C1 segment of cervical spinal cord (tissue), 14 donors: ENCODE measurements at regions not wholly inside any gene's neighbourhood (a gene's known extent, or its start where the extent isn't known, plus 50 kb on each side); places are given as distances from the start of the nearest gene placed in this dataset.
A peak's percentile ranks its signal among the peaks of the same experiment; 100 is the strongest.

Source experiments
- DNase-seq, 14 donors: peaks; one replicate each; lab custom pipeline; 2025; lab: John Stamatoyannopoulos, UW

DNA sequence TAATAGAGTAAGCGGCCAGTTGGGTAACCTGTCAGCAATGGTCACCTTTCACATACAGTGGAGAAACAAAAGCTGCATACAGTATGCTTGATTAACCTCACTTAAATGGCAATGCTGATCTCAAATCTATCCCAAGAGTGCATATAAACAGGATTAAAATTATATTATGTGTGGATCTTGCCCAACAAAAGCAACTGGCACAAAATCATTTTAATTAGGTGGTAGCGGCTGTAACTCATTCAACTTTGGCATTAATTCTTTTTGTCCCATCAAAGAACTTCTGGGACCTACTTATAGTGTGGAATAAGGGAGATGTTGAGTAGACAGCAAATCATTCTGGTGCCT is 167.8 kb upstream of the VRK2 start:
- no peak for DNase-seq

DNA sequence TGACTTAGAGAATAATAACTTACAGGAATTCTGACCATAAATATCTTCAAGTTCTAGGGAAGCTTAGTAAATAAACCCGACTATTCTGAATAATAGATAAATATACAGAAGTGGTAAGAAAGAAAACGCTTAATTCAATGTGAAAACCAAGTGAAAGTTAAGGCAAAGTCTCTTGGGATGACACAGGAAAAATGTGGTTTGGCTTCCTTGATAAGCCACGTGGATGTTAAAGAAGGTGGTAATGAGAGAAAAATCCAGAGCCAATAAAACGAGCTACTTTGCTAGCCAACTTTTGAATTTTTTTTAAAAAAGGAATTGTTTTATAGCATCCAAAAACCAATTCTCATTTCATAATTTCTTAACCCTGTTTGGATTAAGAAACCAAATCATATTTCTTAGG is 166.2 kb upstream of the VRK2 start:
- DNase-seq, result no peak

DNA sequence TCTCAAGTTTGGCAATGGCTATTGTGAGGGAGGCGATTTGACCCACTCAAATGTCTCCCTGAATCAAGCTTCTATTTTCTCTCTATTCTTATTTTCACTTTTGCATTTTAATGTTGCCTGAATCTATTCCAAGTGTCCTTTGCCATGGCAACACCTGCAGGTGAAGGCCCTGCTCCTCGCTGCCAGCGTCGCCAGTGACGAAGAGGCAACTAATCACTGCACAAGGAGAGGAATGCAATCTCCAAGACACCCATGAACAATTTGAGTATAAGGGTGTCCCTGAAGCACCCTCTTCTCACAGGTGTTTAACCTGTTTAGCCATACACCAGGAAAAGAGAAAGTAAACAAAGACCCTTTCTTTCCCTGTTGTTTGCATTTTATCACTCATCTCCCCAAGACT is 165.6 kb upstream of the VRK2 start:
- DNase-seq, result no peak

- DNase-seq, result no peak
These were observed 164.4 kb upstream of the VRK2 start for GRCh38 chr2:57881998-57882888.

DNA sequence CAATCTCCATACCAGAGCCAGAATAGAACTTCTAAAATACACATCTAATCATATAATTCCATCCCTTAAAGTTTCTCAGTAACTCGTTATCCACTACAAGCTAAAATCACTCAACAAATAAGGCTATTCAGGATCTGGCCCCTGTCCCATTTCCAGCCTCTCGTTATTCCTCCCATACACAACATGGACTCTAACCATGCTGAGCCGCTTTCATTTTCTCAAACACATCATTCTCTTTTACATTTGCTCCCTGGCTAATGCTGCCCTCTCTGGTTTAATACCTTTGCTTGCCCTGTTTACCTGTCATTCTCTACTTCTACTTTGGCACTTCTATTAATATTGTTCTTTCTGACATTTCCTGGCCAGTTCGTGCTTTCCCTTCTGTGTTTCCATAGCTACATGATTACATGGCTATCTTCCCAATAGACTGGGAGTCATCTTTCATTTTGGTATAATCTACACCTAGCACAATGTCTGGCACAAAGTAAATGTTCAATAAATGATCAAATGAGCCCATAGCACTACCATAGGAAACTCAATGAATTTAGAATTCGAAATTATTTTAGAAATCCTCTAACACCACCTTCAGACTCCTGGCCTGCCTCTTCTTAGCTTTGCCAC is 163.6 kb upstream of the VRK2 start:
- peak in 3 of 14 donors; percentile 12 to 31 (median 16) for DNase-seq

DNA sequence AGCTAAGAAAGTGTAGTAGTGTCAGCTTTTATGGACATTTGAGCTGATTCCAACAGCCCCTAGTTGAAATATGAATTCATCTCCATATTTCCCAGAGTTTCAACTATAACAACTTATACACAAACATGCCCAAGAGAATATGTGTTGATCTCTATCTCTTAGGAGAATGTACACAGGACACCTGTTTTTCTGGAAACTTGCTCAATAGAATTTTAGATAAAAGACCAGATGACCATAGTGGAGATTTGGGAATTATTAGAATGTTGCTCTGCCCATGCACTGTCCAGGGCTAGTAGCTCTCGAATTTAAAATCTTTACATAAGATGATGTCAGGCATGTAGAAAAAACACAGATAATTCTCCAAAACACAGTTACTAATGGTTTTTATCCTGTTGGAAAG is 162.3 kb upstream of the VRK2 start:
- no peak for DNase-seq

DNA sequence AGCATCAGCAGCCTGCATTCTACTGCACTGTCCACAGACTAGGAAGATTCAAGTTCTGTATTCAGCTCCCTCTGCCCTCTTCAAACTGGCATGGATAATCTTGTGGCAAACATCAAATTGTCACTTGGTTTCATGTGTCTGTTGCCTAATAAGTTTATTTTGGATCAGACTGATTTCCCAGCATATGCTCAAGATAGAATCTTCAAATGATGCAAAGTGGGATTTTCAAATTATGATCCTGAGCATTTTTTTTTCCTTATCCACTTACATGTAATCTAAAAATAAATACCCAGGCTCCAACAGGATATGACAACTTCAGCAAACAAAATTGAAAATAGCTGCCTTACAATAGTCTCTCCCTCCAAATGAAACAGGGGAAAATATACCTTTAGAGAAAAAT is 160.9 kb upstream of the VRK2 start:
- DNase-seq, result peak in 1 of 14 donors; percentile 20

DNA sequence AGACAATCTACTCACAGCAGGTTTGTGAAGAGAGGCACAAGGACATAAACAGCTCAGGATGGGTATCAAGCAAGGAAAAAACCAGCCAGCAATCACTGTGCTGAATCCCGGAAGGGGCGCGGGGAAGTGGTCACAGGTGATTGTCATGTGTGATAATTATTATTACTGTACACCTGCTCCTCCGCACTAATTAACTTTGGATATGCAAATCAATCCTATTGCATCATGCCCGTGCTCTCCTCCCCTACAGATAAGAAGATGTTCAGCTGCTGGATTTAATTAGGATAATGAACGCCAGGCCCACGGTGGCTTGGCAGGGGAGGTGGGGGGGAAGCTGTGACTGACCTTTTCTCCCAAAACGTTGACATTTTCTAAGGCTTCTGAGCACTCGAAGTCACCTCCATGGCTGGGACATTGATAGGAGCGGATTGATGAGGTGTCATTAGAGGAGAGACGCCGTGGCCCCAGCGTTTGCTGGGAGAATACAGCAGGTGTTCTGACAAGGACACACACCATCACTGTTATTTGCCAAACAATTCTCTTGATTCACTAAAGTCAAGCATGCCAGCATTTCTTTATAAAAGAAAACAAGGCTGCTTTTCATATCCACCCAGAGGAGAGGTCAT is 160.3 kb upstream of the VRK2 start:
- DNase-seq, result peak in 1 of 14 donors; percentile 48

GRCh38 chr2:57888463-57888862 is 158.1 kb upstream of the VRK2 start:
- DNase-seq, result no peak

DNA sequence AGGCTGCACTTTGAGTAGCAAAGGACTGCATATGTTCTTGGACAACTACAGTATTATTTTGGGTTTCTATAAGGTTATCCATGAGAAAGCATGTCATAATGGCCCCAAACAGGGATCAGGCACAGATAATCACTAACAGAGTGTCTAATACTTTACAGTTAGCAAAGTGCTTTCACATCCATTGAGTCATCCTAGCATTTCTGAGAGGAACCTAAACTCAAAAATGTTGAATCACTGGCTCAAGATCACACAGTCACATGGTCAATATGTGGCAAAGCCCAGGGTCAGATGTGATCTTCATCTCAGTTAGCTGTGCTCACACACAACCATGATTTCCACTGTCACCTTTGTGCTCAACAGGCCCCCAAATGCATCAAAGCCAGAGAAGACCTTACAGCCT is 156.1 kb upstream of the VRK2 start:
- DNase-seq, result no peak

GRCh38 chr2:57891086-57891712 is 155.4 kb upstream of the VRK2 start:
- DNase-seq, result no peak

- no peak for DNase-seq
These were observed 153.7 kb upstream of the VRK2 start for GRCh38 chr2:57892920-57893319.

GRCh38 chr2:57893347-57893746 is 153.3 kb upstream of the VRK2 start:
- DNase-seq, result no peak

- no peak for DNase-seq
These were observed 152.8 kb upstream of the VRK2 start for GRCh38 chr2:57893786-57894185.

DNA sequence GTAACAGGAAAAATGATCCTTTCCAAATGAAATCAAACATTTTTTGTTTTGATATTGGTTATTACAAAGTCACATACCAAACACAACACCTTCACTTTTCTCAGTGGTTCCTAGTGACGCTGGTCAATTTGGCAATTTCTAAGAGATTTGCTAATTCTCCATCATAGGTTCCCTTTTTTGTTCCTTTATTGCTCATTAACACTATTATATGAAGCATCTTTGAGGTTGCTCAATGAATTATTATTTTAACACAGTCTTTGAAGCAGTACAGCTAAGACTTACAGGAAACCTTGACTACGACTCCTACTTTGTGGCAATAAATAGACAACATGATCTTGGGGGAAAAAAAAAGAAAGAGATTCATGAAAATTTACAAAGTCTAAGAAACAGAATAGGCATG is 152.2 kb upstream of the VRK2 start:
- DNase-seq, result no peak

GRCh38 chr2:57897920-57898319 is 148.7 kb upstream of the VRK2 start:
- no peak for DNase-seq

- no peak for DNase-seq
These were observed 146.7 kb upstream of the VRK2 start for GRCh38 chr2:57899898-57900297.

- no peak for DNase-seq
These were observed 144.0 kb upstream of the VRK2 start for GRCh38 chr2:57902578-57902977.

DNA sequence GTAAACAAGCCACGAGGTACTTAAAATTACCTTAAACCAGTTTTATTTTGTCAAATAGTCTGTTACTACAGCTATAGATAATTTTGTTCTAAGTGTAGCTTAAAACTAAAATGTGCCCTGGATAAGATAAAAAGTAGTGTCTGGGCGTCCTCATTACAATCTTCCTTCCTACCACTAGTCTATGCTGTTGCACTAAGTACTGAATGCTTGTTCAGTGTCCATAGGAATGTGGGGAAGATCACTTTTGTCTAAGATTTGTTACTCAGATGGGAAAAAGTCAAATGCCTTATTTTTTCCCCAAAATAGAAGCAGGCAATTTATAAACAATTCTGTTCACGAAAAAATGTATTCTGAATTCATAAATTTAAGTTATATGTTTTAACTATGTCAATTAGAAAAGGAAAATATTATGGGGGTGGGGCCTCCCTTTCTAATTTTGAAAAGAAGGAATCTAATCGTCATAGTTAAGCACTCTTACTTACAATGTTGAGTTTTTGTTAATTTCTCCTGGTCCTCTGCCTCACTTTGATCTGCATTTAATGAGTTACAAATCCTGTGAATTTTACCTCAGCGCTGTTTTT is 140.4 kb upstream of the VRK2 start:
- no peak for DNase-seq

- DNase-seq, result no peak
These were observed 139.2 kb upstream of the VRK2 start for GRCh38 chr2:57907411-57907810.

DNA sequence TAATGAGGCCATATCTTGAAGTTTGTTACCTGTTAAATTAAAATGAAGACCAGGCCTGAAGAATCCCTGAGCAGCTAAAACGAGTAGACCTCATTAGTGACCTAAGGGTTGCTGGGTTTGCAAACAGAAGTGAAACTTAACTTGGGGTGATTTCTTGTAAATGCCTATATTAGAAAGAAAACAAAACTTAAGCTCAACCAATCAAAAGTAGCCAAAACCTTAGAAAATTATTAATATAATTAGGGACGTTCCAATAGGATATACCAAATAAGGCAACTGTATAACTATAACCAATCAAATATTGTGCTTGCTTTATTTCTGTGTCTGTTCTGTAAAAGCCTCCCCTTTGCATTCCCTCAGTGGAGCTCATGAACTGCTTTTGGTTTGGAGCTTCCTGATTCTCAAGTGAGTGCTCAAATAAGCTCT is 137.9 kb upstream of the VRK2 start:
- DNase-seq, result no peak

GRCh38 chr2:57918126-57918525 is 128.5 kb upstream of the VRK2 start:
- no peak for DNase-seq
